GM23338 (cell line): ENCODE measurements at regions not wholly inside any gene's neighbourhood (a gene's known extent, or its start where the extent isn't known, plus 50 kb on each side); places are given as distances from the start of the nearest gene placed in this dataset.

Experiments used
- ATAC-seq: fragments of 200-7000 bp; cut with Tn5 transposase; 3 replicates; pipeline ENCODE4 v1.9.1; 2020
- DNase-seq: peaks from one replicate; pipeline ENCODE4 v3.0.0-alpha.2; 2015; ENCODE audit warnings: low spot score
- H2AFZ ChIP-seq: fragments of 200-600 bp; sonication (generic); 2 replicates; pipeline ENCODE4 v1.8.0; 2016; ENCODE audit warnings: antibody characterized with exemption, mild to moderate bottlenecking, moderate library complexity
- H3F3A ChIP-seq: fragments of 200-600 bp; sonication (generic); replicated peaks from 2 replicates; pipeline ENCODE4 v1.8.0; 2017; ENCODE audit warnings: antibody characterized with exemption, mixed run types, low read depth
- H3K27ac ChIP-seq: fragments of 200-600 bp; sonication (generic); 2 replicates; pipeline ENCODE4 v1.6.1; 2016; ENCODE audit warnings: low read depth
- H3K27me3 ChIP-seq: fragments of 200-600 bp; sonication (generic); 2 replicates; pipeline ENCODE4 v1.8.0; 2016; ENCODE audit warnings: mild to moderate bottlenecking, mixed run types, moderate library complexity; ENCODE audit not compliant: insufficient read depth
- H3K36me3 ChIP-seq: fragments of 200-600 bp; sonication (generic); 2 replicates; pipeline ENCODE4 v1.8.0; 2016; ENCODE audit warnings: mild to moderate bottlenecking; ENCODE audit not compliant: insufficient read depth
- H3K4me1 ChIP-seq: fragments of 200-600 bp; sonication (generic); 2 replicates; pipeline ENCODE4 v1.8.0; 2016; ENCODE audit warnings: mild to moderate bottlenecking, moderate library complexity; ENCODE audit not compliant: insufficient read depth
- H3K4me2 ChIP-seq: fragments of 200-600 bp; sonication (generic); 2 replicates; pipeline ENCODE4 v1.7.1; 2017; ENCODE audit warnings: mixed run types
- H3K4me3 ChIP-seq: fragments of 200-600 bp; sonication (generic); 2 replicates; pipeline ENCODE4 v1.6.1; 2016; ENCODE audit warnings: mixed run types
- H3K79me2 ChIP-seq: fragments of 200-600 bp; sonication (generic); replicated peaks from 2 replicates; pipeline ENCODE4 v1.8.0; 2017; ENCODE audit warnings: mild to moderate bottlenecking; ENCODE audit not compliant: insufficient read depth
- H3K9me2 ChIP-seq: fragments of 200-600 bp; sonication (generic); 2 replicates; pipeline ENCODE4 v1.8.0; 2017; ENCODE audit not compliant: insufficient read depth
- H4K20me1 ChIP-seq: fragments of 200-600 bp; sonication (generic); replicated peaks from 2 replicates; pipeline ENCODE4 v1.8.0; 2017; ENCODE audit warnings: mild to moderate bottlenecking; ENCODE audit not compliant: insufficient read depth
- H3K27ac Mint-ChIP-seq: 2 replicates; pipeline ENCODE4 v1.8.0; 2020; ENCODE audit warnings: inconsistent platforms, mild to moderate bottlenecking, moderate library complexity, mixed read lengths
- H3K27me3 Mint-ChIP-seq: 3 replicates; pipeline ENCODE4 v1.8.0; 2022; ENCODE audit warnings: low read depth, mild to moderate bottlenecking, moderate library complexity, mixed read lengths, inconsistent platforms; ENCODE audit not compliant: insufficient read depth, poor library complexity
- H3K36me3 Mint-ChIP-seq: 3 replicates; pipeline ENCODE4 v1.8.0; 2021; ENCODE audit warnings: low read depth, mild to moderate bottlenecking, inconsistent platforms, moderate library complexity, mixed read lengths
- H3K4me1 Mint-ChIP-seq: 3 replicates; pipeline ENCODE4 v1.8.0; 2020; ENCODE audit warnings: mild to moderate bottlenecking, inconsistent platforms, mixed read lengths
- H3K4me3 Mint-ChIP-seq: 3 replicates; pipeline ENCODE4 v1.8.0; 2021; ENCODE audit warnings: moderate library complexity, mild to moderate bottlenecking, inconsistent platforms, mixed read lengths
- H3K9me3 Mint-ChIP-seq: 3 replicates; pipeline ENCODE4 v1.8.0; 2020; ENCODE audit warnings: moderate library complexity, mild to moderate bottlenecking, inconsistent platforms, mixed read lengths
- CREB1 ChIP-seq: fragments of 250-450 bp; sonication (Bioruptor Pico); IDR thresholded peaks from 2 replicates; pipeline ENCODE4 v1.5.0; 2020; ENCODE audit warnings: low read depth, mild to moderate bottlenecking, moderate library complexity
- CTCF ChIP-seq, 2 experiments: fragments of 200-600 bp in 1 of 2; sonication (generic) in 1 of 2; conservative IDR thresholded peaks; 2 replicates each; pipeline versions ENCODE4 v1.5.1 to v1.6.1; 2016 to 2017; ENCODE audit warnings: antibody characterized with exemption in 2 of 2, low read depth in 2 of 2, mild to moderate bottlenecking in 2 of 2, moderate library complexity in 1 of 2
- ETS1 ChIP-seq: IDR thresholded peaks from 2 replicates; pipeline ENCODE4 v1.6.1; 2016; ENCODE audit warnings: antibody characterized with exemption
- EZH2 ChIP-seq: fragments of 200-600 bp; sonication (generic); IDR thresholded peaks from one replicate; pipeline ENCODE4 v1.8.0; 2017; ENCODE audit warnings: antibody characterized with exemption, mild to moderate bottlenecking, low read depth; ENCODE audit not compliant: unreplicated experiment
- EZH2phosphoT487 ChIP-seq: fragments of 200-600 bp; sonication (generic); IDR thresholded peaks from one replicate; pipeline ENCODE4 v1.8.1; 2018; ENCODE audit warnings: antibody characterized with exemption; ENCODE audit not compliant: unreplicated experiment
- JUNB ChIP-seq: IDR thresholded peaks from one replicate; pipeline ENCODE4 v1.6.1; 2016; ENCODE audit warnings: antibody characterized with exemption; ENCODE audit not compliant: unreplicated experiment
- NANOG ChIP-seq: IDR thresholded peaks from 2 replicates; pipeline ENCODE4 v1.6.1; 2016; ENCODE audit warnings: antibody characterized with exemption, borderline replicate concordance
- POLR2AphosphoS5 ChIP-seq: IDR thresholded peaks from 2 replicates; pipeline ENCODE4 v1.6.1; 2016; ENCODE audit warnings: antibody characterized with exemption, low read depth
- STAT1 ChIP-seq: IDR thresholded peaks from one replicate; pipeline ENCODE4 v1.6.1; 2016; ENCODE audit warnings: antibody characterized with exemption; ENCODE audit not compliant: unreplicated experiment
- ZNF114 ChIP-seq: fragments of 250-450 bp; sonication (Bioruptor Pico); IDR thresholded peaks from 2 replicates; pipeline ENCODE4 v1.5.0; 2020; ENCODE audit warnings: mild to moderate bottlenecking, moderate library complexity
- ZNF331 ChIP-seq: fragments of 250-450 bp; sonication (Bioruptor Pico); IDR thresholded peaks from 2 replicates; pipeline ENCODE4 v1.5.0; 2020; ENCODE audit warnings: low read depth, mild to moderate bottlenecking, moderate library complexity

GRCh38 chr1:244235157-244235556, 184.1 kb downstream of the ZBTB18 start:
- ATAC-seq (no peak), DNase-seq (no peak)
- Histone ChIP-seq H3F3A (no peaks in the 10 kb centered on the region), H3K4me1 (peaks cover 11% of the 10 kb centered on the region), H3K4me2 (no peak overlapping the region), H3K36me3 (no peaks in the 10 kb centered on the region), H3K79me2 (no peaks in the 10 kb centered on the region), H3K4me3 (no peak overlapping the region), H2AFZ (no peak overlapping the region), H3K27me3 (no peaks in the 10 kb centered on the region), H3K27ac (no peak overlapping the region), H4K20me1 (no peaks in the 10 kb centered on the region), H3K9me2 (0 out of 2 replicates have a peak, but pooled peaks cover 7% of the 10 kb centered on the region)
- Mint-ChIP-seq H3K27me3 (peaks cover 8% of the 10 kb centered on the region), H3K9me3 (no peaks in the 10 kb centered on the region; the same call in 2 of the 3 replicates), H3K4me1 (peaks cover 19% of the 10 kb centered on the region), H3K4me3 (no peak overlapping the region), H3K27ac (no peak overlapping the region), H3K36me3 (no peaks in the 10 kb centered on the region; the same call in 2 of the 3 replicates)
- TF ChIP-seq POLR2AphosphoS5 (no peak), ZNF114 (no peak), ZNF331 (no peak), STAT1 (no peak), ETS1 (no peak), EZH2 (no peak), CTCF (conservative IDR thresholded peaks at IDR 0.05; ENCODE audit: low read depth in 2 of 2) (no peak)

- no peak for ATAC-seq
- 0 out of 2 replicates have a peak overlapping the region, but pooled peaks have one; percentile 10 for H2AFZ ChIP-seq
Measured at GRCh38 chr1:244236101-244236500, 185.0 kb downstream of the ZBTB18 start.

More at GRCh38 chr1:244236101-244236500, 185.0 kb downstream of the ZBTB18 start:
- Mint-ChIP-seq H3K9me3 (no peaks in the 10 kb centered on the region; the same call in 2 of the 3 replicates), H3K4me3 (no peak overlapping the region), H3K27ac (no peak overlapping the region), H3K27me3 (peaks cover 8% of the 10 kb centered on the region), H3K36me3 (no peaks in the 10 kb centered on the region; the same call in 2 of the 3 replicates), H3K4me1 (peaks cover 17% of the 10 kb centered on the region)
- Histone ChIP-seq H4K20me1 (no peaks in the 10 kb centered on the region), H3K27me3 (no peaks in the 10 kb centered on the region), H3K4me2 (no peak overlapping the region), H3K36me3 (no peaks in the 10 kb centered on the region), H3K4me1 (peaks cover 8% of the 10 kb centered on the region), H3K9me2 (0 out of 2 replicates have a peak, but pooled peaks cover 7% of the 10 kb centered on the region), H3K27ac (no peak overlapping the region), H3K4me3 (no peak overlapping the region), H3K79me2 (no peaks in the 10 kb centered on the region), H3F3A (no peaks in the 10 kb centered on the region)
- TF ChIP-seq EZH2 (no peak), NANOG (no peak), STAT1 (no peak), ZNF114 (no peak), JUNB (no peak), ZNF331 (no peak), POLR2AphosphoS5 (no peak), EZH2phosphoT487 (no peak), CREB1 (no peak)
- DNase-seq: no peak
